Cardiac fibroblast (primary cell): ENCODE measurements at regions not wholly inside any gene's neighbourhood (a gene's known extent, or its start where the extent isn't known, plus 50 kb on each side); places are given as distances from the start of the nearest gene placed in this dataset.

Source experiments
- DNase-seq, 2 donors: peaks; one replicate each; pipeline versions ENCODE4 v3.0.0 to v3.0.0-alpha.2; 2010; ENCODE audit warnings: low read depth in 2 of 2
- H3K4me3 ChIP-seq, 2 donors: replicated peaks in 1 of 2; 1 replicate in 1 of 2; 2 replicates in 1 of 2; pipeline ENCODE4 v1.5.1; 2011; ENCODE audit warnings: low read depth in 2 of 2, low read length in 2 of 2, mild to moderate bottlenecking in 2 of 2, moderate library complexity in 1 of 2
- TF ChIP-seq, protein P1 (sequence below): IDR thresholded peaks from one replicate; pipeline ENCODE4 v1.5.1; 2011; ENCODE audit warnings: low read depth, mild to moderate bottlenecking, low read length, inconsistent platforms

DNA sequence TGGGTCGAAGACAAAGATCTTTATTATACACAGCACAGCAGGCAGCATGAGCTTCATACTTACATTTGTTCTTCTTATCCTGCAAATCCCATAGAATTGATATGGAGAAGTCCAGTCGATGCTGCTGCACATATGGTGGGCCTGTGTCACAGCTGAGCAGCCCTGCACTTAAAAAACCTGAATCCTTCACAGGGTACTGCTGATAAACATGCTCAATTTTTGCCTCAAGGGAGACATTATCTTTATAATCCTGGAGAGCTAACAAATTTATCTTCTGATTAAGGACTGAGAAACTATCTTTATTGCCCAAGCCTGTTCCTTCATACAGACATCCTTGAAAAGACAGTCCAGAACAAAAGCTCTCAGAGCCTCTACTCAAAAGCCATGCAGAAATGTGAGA, 434.4 kb upstream of the FAM47C start:
- no peak for DNase-seq
- H3K4me3 ChIP-seq, result no peak overlapping the region
- TF ChIP-seq, protein P1, sequence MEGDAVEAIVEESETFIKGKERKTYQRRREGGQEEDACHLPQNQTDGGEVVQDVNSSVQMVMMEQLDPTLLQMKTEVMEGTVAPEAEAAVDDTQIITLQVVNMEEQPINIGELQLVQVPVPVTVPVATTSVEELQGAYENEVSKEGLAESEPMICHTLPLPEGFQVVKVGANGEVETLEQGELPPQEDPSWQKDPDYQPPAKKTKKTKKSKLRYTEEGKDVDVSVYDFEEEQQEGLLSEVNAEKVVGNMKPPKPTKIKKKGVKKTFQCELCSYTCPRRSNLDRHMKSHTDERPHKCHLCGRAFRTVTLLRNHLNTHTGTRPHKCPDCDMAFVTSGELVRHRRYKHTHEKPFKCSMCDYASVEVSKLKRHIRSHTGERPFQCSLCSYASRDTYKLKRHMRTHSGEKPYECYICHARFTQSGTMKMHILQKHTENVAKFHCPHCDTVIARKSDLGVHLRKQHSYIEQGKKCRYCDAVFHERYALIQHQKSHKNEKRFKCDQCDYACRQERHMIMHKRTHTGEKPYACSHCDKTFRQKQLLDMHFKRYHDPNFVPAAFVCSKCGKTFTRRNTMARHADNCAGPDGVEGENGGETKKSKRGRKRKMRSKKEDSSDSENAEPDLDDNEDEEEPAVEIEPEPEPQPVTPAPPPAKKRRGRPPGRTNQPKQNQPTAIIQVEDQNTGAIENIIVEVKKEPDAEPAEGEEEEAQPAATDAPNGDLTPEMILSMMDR, result no peak

GRCh38 chrX:36575670-36576069, 432.5 kb upstream of the FAM47C start:
- TF ChIP-seq, protein P1, result no peak
- H3K4me3 ChIP-seq, result no peak overlapping the region
- no peak for DNase-seq

DNA sequence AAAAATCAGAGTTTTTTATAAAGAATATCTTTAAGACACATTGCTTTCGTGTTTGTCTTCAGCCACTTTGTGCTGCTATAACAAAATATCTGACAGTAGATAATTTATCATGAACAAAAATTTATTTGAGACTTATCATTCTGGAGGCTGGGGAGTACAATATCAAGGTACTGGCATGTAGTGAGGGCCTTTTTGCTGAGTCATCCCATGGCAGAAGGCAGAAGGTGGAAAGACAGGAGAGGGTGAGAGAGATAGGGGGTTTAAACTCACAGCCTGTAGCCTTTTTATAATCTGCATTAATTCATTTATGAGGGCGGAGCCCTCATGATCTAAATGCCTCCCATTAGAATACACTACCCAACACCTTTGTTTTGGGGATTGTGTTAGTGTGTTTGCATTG, 431.2 kb upstream of the FAM47C start:
- H3K4me3 ChIP-seq, result no peak overlapping the region
- DNase-seq, result no peak
- TF ChIP-seq, protein P1, result no peak

DNA sequence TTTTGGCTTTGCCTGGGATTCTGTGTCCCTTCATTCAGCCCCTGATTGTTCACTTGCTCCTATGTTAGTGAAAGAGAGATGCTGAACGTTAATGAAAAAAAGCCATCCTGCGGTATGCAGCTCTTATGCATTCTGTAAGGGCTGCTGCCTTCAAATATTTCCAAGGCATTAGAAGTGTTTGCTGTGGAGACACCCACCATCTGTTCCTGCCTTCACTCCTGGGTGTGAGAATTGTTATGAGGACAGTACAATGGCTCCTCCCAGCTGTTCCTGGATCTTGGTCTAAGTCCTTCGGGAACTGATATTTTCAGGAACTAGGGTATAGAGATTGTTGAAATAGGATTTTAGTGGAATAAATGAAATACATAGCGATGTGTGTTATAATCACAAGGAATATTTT, 427.1 kb upstream of the FAM47C start:
- DNase-seq, result no peak
- TF ChIP-seq, protein P1, result no peak
- no peak overlapping the region for H3K4me3 ChIP-seq

GRCh38 chrX:36583674-36584073, 424.5 kb upstream of the FAM47C start:
- DNase-seq, result no peak
- TF ChIP-seq, protein P1, result no peak
- no peak overlapping the region for H3K4me3 ChIP-seq

DNA sequence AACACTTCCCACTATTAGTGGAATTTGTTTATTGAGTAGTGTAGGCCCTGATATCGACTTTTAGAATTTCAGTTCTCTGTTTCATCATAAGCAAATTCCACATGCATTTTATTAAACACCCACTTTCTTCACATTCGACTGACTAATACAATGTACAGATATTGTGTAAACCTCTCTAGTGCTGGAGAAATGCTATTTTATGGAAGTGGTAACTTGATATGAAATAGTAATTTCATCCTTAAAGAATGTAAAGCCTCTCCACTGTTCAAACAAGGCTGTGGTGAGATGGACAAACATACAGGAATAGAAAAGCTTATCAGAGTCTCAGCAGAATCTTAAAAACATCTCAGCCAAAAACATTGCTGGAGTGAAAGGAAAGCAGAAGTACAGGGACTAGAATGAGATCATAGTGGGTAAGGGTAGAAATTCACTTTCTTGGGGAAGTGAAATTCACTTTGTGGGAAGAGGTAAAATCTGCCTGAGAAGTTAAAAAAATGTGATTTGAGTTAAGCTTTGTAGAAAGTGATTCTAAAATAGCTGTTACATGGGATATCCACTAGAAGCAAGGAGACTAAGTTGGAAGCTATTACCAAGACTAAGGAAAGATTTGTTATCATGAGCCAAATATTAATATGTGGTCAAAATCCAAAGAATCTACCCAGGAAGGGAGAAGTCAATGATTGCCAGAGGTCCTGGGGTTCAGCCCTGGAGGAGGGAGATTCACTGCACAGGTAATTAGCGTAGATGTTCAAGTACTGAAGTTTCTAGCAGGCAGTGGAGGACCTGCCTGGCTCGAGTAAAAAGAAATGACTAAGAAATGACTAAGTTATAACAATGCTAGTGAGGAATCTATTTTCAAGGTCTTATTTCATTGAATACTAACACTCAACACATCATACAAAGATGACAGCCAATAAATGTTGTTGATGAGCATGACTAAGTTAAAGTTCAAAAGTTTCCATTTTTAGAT, 398.3 kb upstream of the FAM47C start:
- H3K4me3 ChIP-seq, result no peak overlapping the region

More for the DNA sequence above, 398.3 kb upstream of the FAM47C start:
- TF ChIP-seq, protein P1, result no peak
- no peak for DNase-seq
